NCI-H1930 (cell line): ENCODE measurements at regions not wholly inside any gene's neighbourhood (a gene's known extent, or its start where the extent isn't known, plus 50 kb on each side); places are given as distances from the start of the nearest gene placed in this dataset.
"Not testable (repeated sequence)": the region's sequence is repeated elsewhere in the genome, so short reads cannot be mapped to it uniquely, and the experiment has no call there.

Source experiments
- DNase-seq, 2 experiments: peaks; one replicate each; lab custom pipeline; 2025; lab: John Stamatoyannopoulos, UW

GRCh38 chr17:70521821-70522256 is 352.5 kb downstream of the KCNJ2 start:
- DNase-seq = peak in 1 of 2 experiments; percentile 33

- no peak for DNase-seq
Observed at GRCh38 chr17:70523426-70523825, 354.1 kb downstream of the KCNJ2 start.

GRCh38 chr17:70525035-70525434 is 355.7 kb downstream of the KCNJ2 start:
- DNase-seq = not testable (repeated sequence)

- DNase-seq = no peak
Observed at GRCh38 chr17:70525961-70526360, 356.6 kb downstream of the KCNJ2 start.

GRCh38 chr17:70527364-70527888 is 358.1 kb downstream of the KCNJ2 start:
- no peak for DNase-seq

- DNase-seq = no peak
Observed at GRCh38 chr17:70533427-70533826, 364.1 kb downstream of the KCNJ2 start.

- no peak for DNase-seq
Observed at GRCh38 chr17:70535986-70536385, 366.7 kb downstream of the KCNJ2 start.

GRCh38 chr17:70539132-70539924 is 370.0 kb downstream of the KCNJ2 start:
- DNase-seq = no peak

GRCh38 chr17:70542876-70543275 is 373.5 kb downstream of the KCNJ2 start:
- no peak for DNase-seq

- no peak for DNase-seq
Observed at GRCh38 chr17:70544317-70544716, 375.0 kb downstream of the KCNJ2 start.

GRCh38 chr17:70552230-70552981 is 383.1 kb downstream of the KCNJ2 start:
- DNase-seq = peak in 1 of 2 experiments; percentile 28

- no peak for DNase-seq
Observed at GRCh38 chr17:70552982-70553334, 383.6 kb downstream of the KCNJ2 start.

GRCh38 chr17:70555723-70556122 is 386.4 kb downstream of the KCNJ2 start:
- DNase-seq = no peak

GRCh38 chr17:70558821-70559220 is 389.5 kb downstream of the KCNJ2 start:
- DNase-seq = no peak

- no peak for DNase-seq
Observed at GRCh38 chr17:70560471-70560870, 391.1 kb downstream of the KCNJ2 start.

GRCh38 chr17:70562137-70562536 is 392.8 kb downstream of the KCNJ2 start:
- DNase-seq = no peak

- DNase-seq = no peak
Observed at GRCh38 chr17:70563281-70563820, 394.0 kb downstream of the KCNJ2 start.

GRCh38 chr17:70564006-70564620 is 394.8 kb downstream of the KCNJ2 start:
- DNase-seq = no peak

GRCh38 chr17:70569128-70569527 is 399.8 kb downstream of the KCNJ2 start:
- no peak for DNase-seq

- DNase-seq = no peak
Observed at GRCh38 chr17:70577456-70577855, 408.1 kb downstream of the KCNJ2 start.

GRCh38 chr17:70581459-70581858 is 412.1 kb downstream of the KCNJ2 start:
- DNase-seq = no peak

- DNase-seq = no peak
Observed at GRCh38 chr17:70582777-70583176, 413.4 kb downstream of the KCNJ2 start.
